Immature natural killer cell (primary cell): ENCODE measurements at regions not wholly inside any gene's neighbourhood (a gene's known extent, or its start where the extent isn't known, plus 50 kb on each side); places are given as distances from the start of the nearest gene placed in this dataset.

Experiments
- DNase-seq, 3 donors: peaks; one replicate each; pipeline ENCODE4 v3.0.0; 2022; ENCODE audit warnings: mixed read lengths in 1 of 3
- H3K27ac Mint-ChIP-seq, 6 donors: one replicate each; pipeline ENCODE4 v1.8.0; 2020; ENCODE audit warnings: mixed read lengths in 6 of 6, mild to moderate bottlenecking in 5 of 6, inconsistent platforms in 4 of 6, moderate library complexity in 3 of 6
- H3K27me3 Mint-ChIP-seq, 3 donors: one replicate each; pipeline ENCODE4 v1.8.0; 2020 to 2021; ENCODE audit warnings: low read depth in 3 of 3, mild to moderate bottlenecking in 3 of 3, mixed read lengths in 3 of 3, moderate library complexity in 3 of 3, inconsistent platforms in 1 of 3
- H3K36me3 Mint-ChIP-seq, 3 donors: one replicate each; pipeline ENCODE4 v1.8.0; 2020; ENCODE audit warnings: mixed read lengths in 3 of 3, inconsistent platforms in 2 of 3, mild to moderate bottlenecking in 2 of 3
- H3K4me1 Mint-ChIP-seq, 2 donors: one replicate each; pipeline ENCODE4 v1.8.0; 2020; ENCODE audit warnings: inconsistent platforms in 2 of 2, mild to moderate bottlenecking in 2 of 2, mixed read lengths in 2 of 2, moderate library complexity in 1 of 2
- H3K4me3 Mint-ChIP-seq, 5 donors: one replicate each; pipeline ENCODE4 v1.8.0; 2020; ENCODE audit warnings: mild to moderate bottlenecking in 5 of 5, mixed read lengths in 5 of 5, inconsistent platforms in 3 of 5, moderate library complexity in 3 of 5
- H3K9me3 Mint-ChIP-seq, 6 donors: one replicate each; pipeline ENCODE4 v1.8.0; 2020; ENCODE audit warnings: mild to moderate bottlenecking in 6 of 6, mixed read lengths in 6 of 6, inconsistent platforms in 4 of 6, moderate library complexity in 3 of 6

DNA sequence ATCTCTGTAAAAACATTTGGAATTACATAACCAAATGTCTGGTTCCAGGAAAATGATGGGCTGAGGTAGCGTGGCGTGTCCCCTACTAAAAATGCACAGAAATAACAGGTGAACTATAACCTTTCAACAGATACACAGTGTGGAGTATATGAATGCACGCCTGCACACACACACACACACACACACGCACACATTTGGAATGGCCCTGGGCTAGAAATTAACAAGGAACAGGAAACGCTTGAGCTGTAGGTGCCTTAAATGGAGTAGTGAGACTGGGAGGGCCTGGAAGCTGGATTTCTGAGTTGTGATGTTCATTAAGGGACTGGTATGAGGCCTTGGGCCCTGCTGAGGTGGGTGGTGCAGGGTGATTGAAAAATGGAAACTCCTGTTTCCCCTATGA, 246.5 kb upstream of the C1orf174 start:
- H3K27ac Mint-ChIP-seq, result no peak overlapping the region
- no peaks in the 10 kb centered on the region for H3K36me3 Mint-ChIP-seq
- H3K4me1 Mint-ChIP-seq, result no peaks in the 10 kb centered on the region
- no peak overlapping the region for H3K4me3 Mint-ChIP-seq
- peaks cover 2 to 5% (median 3%) of the 10 kb centered on the region in 3 donors for H3K27me3 Mint-ChIP-seq
- H3K9me3 Mint-ChIP-seq, result no peaks in the 10 kb centered on the region
- no peak for DNase-seq

GRCh38 chr1:4147509-4147908, 247.4 kb upstream of the C1orf174 start:
- no peaks in the 10 kb centered on the region for H3K9me3 Mint-ChIP-seq
- DNase-seq, result no peak
- no peak overlapping the region for H3K4me3 Mint-ChIP-seq
- H3K27me3 Mint-ChIP-seq, result peaks cover 2 to 5% (median 3%) of the 10 kb centered on the region in 3 donors
- no peaks in the 10 kb centered on the region for H3K36me3 Mint-ChIP-seq
- no peak overlapping the region for H3K27ac Mint-ChIP-seq
- H3K4me1 Mint-ChIP-seq, result no peaks in the 10 kb centered on the region

DNA sequence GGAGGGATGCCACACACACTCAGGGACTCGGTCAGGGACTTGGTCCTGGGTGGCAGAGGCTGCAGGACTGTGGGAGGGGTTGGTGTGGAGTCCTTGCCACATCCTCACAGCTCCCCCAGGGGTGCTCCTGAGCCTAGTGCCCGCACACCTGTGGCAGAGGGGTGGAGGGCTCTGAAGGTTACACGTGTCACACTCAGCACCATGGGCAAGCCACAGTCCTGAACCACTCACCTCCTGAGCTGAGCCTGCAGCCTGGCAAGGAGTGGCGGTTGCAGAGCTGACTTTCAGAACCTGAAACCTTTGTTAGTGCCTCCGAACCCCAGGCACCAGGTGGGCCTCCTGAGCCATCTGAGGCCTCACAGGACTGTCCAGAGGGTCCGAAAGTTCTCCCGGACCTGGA, 249.2 kb upstream of the C1orf174 start:
- Mint-ChIP-seq H3K4me3 (no peak overlapping the region), H3K4me1 (no peaks in the 10 kb centered on the region), H3K27ac (no peak overlapping the region), H3K36me3 (no peaks in the 10 kb centered on the region), H3K9me3 (no peaks in the 10 kb centered on the region), H3K27me3 (peaks cover 2 to 3% (median 3%) of the 10 kb centered on the region in 3 donors)
- no peak for DNase-seq

GRCh38 chr1:4149831-4150230, 249.8 kb upstream of the C1orf174 start:
- no peaks in the 10 kb centered on the region for H3K36me3 Mint-ChIP-seq
- no peaks in the 10 kb centered on the region for H3K9me3 Mint-ChIP-seq
- no peak for DNase-seq
- no peak overlapping the region for H3K27ac Mint-ChIP-seq
- no peak overlapping the region for H3K4me3 Mint-ChIP-seq
- peaks cover 2 to 3% (median 3%) of the 10 kb centered on the region in 3 donors for H3K27me3 Mint-ChIP-seq
- no peaks in the 10 kb centered on the region for H3K4me1 Mint-ChIP-seq

DNA sequence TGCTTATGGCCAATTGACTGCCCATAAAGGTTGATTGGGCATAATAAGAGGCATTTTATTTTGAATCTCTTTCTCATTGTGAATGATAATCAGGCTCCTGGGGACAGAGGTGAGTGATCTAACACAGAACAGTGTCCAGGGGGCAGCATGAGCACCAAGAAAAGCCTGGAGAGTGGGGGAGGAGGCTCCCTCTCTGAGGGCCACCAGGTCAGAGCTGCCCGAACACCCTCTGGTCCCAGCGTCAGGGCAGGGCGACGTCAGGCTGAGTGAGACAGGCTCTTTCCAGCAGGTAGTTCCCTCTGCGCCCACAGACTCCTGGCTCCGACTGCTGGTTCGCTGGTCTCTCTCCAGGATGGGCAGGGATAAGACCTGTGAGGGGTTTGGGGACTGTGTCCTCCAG, 250.2 kb upstream of the C1orf174 start:
- no peak overlapping the region for H3K27ac Mint-ChIP-seq
- DNase-seq, result no peak
- H3K27me3 Mint-ChIP-seq, result peaks cover 2 to 3% (median 3%) of the 10 kb centered on the region in 3 donors
- H3K4me3 Mint-ChIP-seq, result no peak overlapping the region
- H3K36me3 Mint-ChIP-seq, result no peaks in the 10 kb centered on the region
- H3K4me1 Mint-ChIP-seq, result no peaks in the 10 kb centered on the region
- H3K9me3 Mint-ChIP-seq, result no peaks in the 10 kb centered on the region

GRCh38 chr1:4152266-4152665, 252.2 kb upstream of the C1orf174 start:
- Mint-ChIP-seq H3K27me3 (peaks cover 2 to 3% (median 3%) of the 10 kb centered on the region in 3 donors), H3K4me1 (no peaks in the 10 kb centered on the region), H3K9me3 (no peaks in the 10 kb centered on the region), H3K27ac (no peak overlapping the region), H3K4me3 (no peak overlapping the region), H3K36me3 (no peaks in the 10 kb centered on the region)
- DNase-seq, result no peak

DNA sequence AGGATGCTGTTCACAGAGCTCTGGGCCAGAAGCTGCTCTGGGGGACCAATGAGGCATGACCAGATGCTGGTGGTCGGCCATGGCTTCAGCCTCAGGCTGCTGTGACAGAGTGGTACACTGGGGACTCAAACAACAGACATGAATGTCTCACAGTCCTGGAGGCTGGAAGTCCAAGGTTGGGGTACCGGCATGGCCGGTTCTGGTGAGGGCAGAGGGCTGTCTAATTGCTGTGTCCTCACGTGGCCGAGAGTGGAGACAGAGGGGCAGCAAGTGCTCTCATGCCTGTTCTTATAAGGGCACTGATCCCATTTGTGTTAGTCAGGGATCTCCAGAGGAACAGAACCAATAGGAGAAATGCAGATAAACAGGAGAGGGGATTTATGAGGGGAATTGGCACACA, 253.5 kb upstream of the C1orf174 start:
- H3K27me3 Mint-ChIP-seq, result peaks cover 2 to 4% (median 3%) of the 10 kb centered on the region in 3 donors
- no peaks in the 10 kb centered on the region for H3K36me3 Mint-ChIP-seq
- no peaks in the 10 kb centered on the region for H3K9me3 Mint-ChIP-seq
- H3K4me1 Mint-ChIP-seq, result no peaks in the 10 kb centered on the region
- H3K4me3 Mint-ChIP-seq, result no peak overlapping the region
- no peak for DNase-seq
- H3K27ac Mint-ChIP-seq, result no peak overlapping the region

DNA sequence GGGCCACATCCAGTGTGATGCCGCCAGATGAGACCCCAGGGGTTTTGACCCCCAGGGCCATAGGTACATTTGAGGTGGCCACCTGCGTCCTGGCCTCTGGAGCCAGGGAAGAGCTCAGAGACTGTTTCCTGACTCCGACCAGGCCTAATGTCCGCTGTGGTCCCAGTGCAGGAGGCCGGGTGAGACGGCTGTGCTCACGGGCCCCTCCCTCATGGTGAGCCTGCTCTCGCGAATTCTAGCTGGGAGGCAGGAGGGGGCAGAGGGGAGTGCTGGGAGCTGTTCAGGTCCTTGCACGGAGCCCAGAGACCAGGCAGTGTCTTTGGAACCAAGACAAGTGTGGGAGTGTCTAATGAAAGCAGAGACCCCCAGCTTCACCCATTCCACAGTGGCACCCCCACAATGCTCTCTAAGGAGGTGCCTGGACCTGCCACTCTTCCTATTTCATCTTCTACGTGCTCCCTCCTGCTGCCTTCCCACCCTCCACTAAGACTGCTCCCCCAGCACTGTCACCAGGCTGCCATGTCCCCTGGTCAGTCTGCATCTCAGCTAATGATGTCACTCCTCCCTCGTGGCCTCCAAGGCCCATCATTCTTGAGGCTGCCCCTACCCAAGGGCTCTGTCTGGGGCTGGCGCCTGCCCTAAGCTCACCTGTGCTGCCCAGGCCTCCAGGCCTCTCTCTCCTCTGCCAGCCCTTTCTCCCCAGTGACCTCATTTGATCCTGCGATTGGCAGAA, 256.3 kb upstream of the C1orf174 start:
- Mint-ChIP-seq H3K9me3 (no peaks in the 10 kb centered on the region), H3K36me3 (no peaks in the 10 kb centered on the region), H3K4me1 (no peaks in the 10 kb centered on the region)

GRCh38 chr1:4160181-4160580, 260.1 kb upstream of the C1orf174 start:
- no peak for DNase-seq
- Mint-ChIP-seq H3K4me1 (no peaks in the 10 kb centered on the region), H3K36me3 (no peaks in the 10 kb centered on the region), H3K4me3 (no peak overlapping the region), H3K27me3 (peaks cover 2 to 7% (median 5%) of the 10 kb centered on the region in 3 donors), H3K9me3 (no peaks in the 10 kb centered on the region), H3K27ac (no peak overlapping the region)

More for the DNA sequence above, 256.3 kb upstream of the C1orf174 start:
- Mint-ChIP-seq H3K27ac (no peak overlapping the region), H3K27me3 (peaks cover 0 to 2% (median 0%) of the 10 kb centered on the region in 3 donors), H3K4me3 (no peak overlapping the region)
- no peak for DNase-seq

DNA sequence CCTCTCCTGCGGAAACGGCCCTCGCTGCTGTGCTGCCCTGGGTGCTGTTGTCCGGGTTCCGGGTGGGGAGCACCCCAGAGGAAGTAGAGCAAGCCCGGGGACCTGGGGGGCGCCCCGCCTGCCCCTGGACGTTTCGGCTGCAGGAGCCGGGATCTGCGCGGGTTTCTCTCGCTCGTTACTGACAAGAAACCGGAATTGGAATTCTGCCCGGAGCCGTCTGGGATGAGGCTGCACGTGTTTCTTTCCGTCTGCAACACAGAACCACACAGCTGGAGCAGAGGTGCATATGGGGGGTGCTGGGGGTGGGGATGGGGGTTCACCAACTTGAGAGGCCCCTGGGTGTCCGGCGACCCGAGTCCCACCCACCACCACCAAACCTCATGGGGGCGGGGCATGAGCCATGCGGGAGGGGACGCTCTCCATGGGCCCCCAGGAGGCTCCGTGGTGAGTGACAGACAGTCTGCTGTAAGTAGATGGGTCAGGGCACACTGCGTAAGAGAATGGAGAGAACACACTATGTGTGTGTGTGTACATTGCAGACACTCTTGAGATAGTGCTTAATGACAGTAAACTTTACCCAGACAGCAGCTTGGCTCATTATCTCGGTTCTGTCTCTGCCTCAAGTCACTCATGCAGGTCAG, 261.4 kb upstream of the C1orf174 start:
- H3K36me3 Mint-ChIP-seq, result no peaks in the 10 kb centered on the region
- no peaks in the 10 kb centered on the region for H3K9me3 Mint-ChIP-seq
- H3K4me1 Mint-ChIP-seq, result no peaks in the 10 kb centered on the region
- peaks cover 2 to 13% (median 5%) of the 10 kb centered on the region in 3 donors for H3K27me3 Mint-ChIP-seq
- H3K27ac Mint-ChIP-seq, result no peak overlapping the region
- H3K4me3 Mint-ChIP-seq, result no peak overlapping the region
- DNase-seq, result no peak

DNA sequence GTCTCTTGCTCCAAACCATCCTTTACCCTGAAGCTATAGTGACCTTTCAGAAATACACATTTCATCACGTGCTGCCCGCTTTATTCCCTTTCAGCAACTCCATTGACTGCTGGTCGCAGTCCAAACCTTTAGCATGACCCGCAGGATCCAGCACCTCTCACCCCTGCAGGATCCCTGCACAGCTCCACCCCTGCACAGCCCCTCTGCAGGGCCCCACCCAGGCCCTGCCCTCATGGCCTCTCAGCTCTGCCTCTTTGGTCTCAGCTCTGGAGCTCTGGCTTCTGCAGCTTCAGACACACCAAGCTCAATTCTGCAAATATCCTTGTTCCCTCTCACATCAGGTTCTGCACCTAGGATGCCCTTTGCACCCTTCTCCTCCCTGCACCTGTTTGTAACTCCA, 264.9 kb upstream of the C1orf174 start:
- H3K27ac Mint-ChIP-seq, result no peak overlapping the region
- no peaks in the 10 kb centered on the region for H3K36me3 Mint-ChIP-seq
- no peaks in the 10 kb centered on the region for H3K4me1 Mint-ChIP-seq
- peaks cover 5 to 17% (median 5%) of the 10 kb centered on the region in 3 donors for H3K27me3 Mint-ChIP-seq
- DNase-seq, result no peak
- H3K9me3 Mint-ChIP-seq, result no peaks in the 10 kb centered on the region
- no peak overlapping the region for H3K4me3 Mint-ChIP-seq

- H3K27ac Mint-ChIP-seq, result no peak overlapping the region
- peaks cover 5 to 17% (median 5%) of the 10 kb centered on the region in 3 donors for H3K27me3 Mint-ChIP-seq
- no peak for DNase-seq
- H3K36me3 Mint-ChIP-seq, result no peaks in the 10 kb centered on the region
- H3K4me1 Mint-ChIP-seq, result no peaks in the 10 kb centered on the region
- H3K9me3 Mint-ChIP-seq, result no peaks in the 10 kb centered on the region
- no peak overlapping the region for H3K4me3 Mint-ChIP-seq
These were observed 265.7 kb upstream of the C1orf174 start for GRCh38 chr1:4165686-4166300.

DNA sequence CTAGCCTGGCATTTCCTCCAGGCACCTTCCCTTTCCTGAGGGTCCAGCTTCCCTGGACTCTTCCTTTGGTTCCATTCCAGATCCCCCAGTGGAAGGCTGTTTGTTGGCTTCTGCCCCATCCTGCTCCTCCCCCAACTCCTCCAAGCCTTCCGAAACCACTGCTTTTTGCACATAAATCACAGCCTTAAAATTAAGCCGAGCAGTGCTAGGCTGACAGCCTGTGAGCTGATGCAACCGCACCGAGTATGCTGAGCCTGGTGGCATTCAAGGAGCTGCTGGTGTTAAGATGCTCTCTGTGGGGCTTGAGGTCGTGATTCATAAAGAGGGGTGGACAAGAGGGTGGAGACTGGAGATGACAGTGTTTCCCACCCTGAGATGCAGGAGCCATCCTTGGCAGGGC, 266.6 kb upstream of the C1orf174 start:
- Mint-ChIP-seq H3K9me3 (no peaks in the 10 kb centered on the region), H3K36me3 (no peaks in the 10 kb centered on the region), H3K4me3 (no peak overlapping the region), H3K4me1 (no peaks in the 10 kb centered on the region), H3K27ac (no peak overlapping the region), H3K27me3 (peaks cover 5 to 17% (median 5%) of the 10 kb centered on the region in 3 donors)
- DNase-seq, result no peak

GRCh38 chr1:4169991-4170390, 269.9 kb upstream of the C1orf174 start:
- Mint-ChIP-seq H3K27ac (no peak overlapping the region), H3K4me1 (no peaks in the 10 kb centered on the region), H3K27me3 (peaks cover 3 to 15% (median 3%) of the 10 kb centered on the region in 3 donors), H3K9me3 (no peaks in the 10 kb centered on the region), H3K4me3 (no peak overlapping the region), H3K36me3 (no peaks in the 10 kb centered on the region)
- DNase-seq, result no peak
